K562 (cell line): ENCODE measurements at regions not wholly inside any gene's neighbourhood (a gene's known extent, or its start where the extent isn't known, plus 50 kb on each side); places are given as distances from the start of the nearest gene placed in this dataset.

ENCODE experiments used
- ATAC-seq: fragments of 200-7000 bp; cut with Tn5 transposase; 3 replicates; pipeline ENCODE4 v1.9.1; 2020; ENCODE audit warnings: moderate library complexity
- BruUV-seq: library from RNA; stranded (reverse); fragments of 400-500 nt; replicated peaks from 2 replicates; lab custom pipeline; 2021; lab: Mats Ljungman, UMichigan
- CTCF ChIA-PET: fragments of 300-600 bp; formaldehyde crosslinking; extraction: SDS; loops from one replicate; lab custom pipeline; 2021; ENCODE audit warnings: low intra/inter-chr PET ratio; lab: Yijun Ruan, JAX
- POLR2A ChIA-PET: fragments of 300-600, 350-650 bp; sonication (Branson Sonifier 250); formaldehyde crosslinking; extraction: SDS; loops from one replicate; lab custom pipeline; 2021; ENCODE audit warnings: antibody characterized with exemption, inconsistent platforms; lab: Yijun Ruan, JAX
- DNase-seq, 4 experiments: peaks; one replicate each; pipeline versions ENCODE4 v3.0.0 to v3.0.0-alpha.2; 2011 to 2018; ENCODE audit warnings: low spot score in 3 of 4, mixed read lengths in 3 of 4; ENCODE audit errors: extremely low read depth in 1 of 4
- FAIRE-seq: peaks from 2 replicates; lab custom pipeline; 2011; peaks lifted over from hg19 to GRCh38; lab: Jason Lieb, UNC
- H2AFZ ChIP-seq: 2 replicates; pipeline ENCODE4 v1.6.0; 2011; ENCODE audit warnings: low read depth, low read length, control low read depth, inconsistent platforms
- H3K27ac ChIP-seq: fragments of 200-600 bp; 3 replicates; pipeline ENCODE4 v1.8.0; 2011; ENCODE audit warnings: low read depth, mild to moderate bottlenecking, control low read depth, inconsistent platforms, low read length, moderate library complexity, mixed read lengths; ENCODE audit errors: extremely low read depth
- H3K27me3 ChIP-seq, 2 experiments: fragments of 300-600 bp in 1 of 2; 2 replicates in 1 of 2; 3 replicates in 1 of 2; pipeline versions ENCODE4 v1.6.0 to v1.8.0; 2011; ENCODE audit warnings: inconsistent platforms in 2 of 2, low read length in 2 of 2, mild to moderate bottlenecking in 1 of 2, mixed read lengths in 1 of 2, moderate library complexity in 1 of 2; ENCODE audit not compliant: control insufficient read depth in 2 of 2, insufficient read depth in 2 of 2
- H3K36me3 ChIP-seq: fragments of 300-600 bp; 3 replicates; pipeline ENCODE4 v1.8.0; 2011; ENCODE audit warnings: mild to moderate bottlenecking, low read length, inconsistent platforms; ENCODE audit not compliant: control insufficient read depth, insufficient read depth
- H3K4me1 ChIP-seq, 2 experiments: fragments of 200-600 bp in 1 of 2; replicated peaks in 1 of 2; 2 replicates in 1 of 2; 3 replicates in 1 of 2; pipeline versions ENCODE4 v1.5.1 to v1.8.0; 2011; ENCODE audit warnings: inconsistent platforms in 2 of 2, low read length in 2 of 2, mild to moderate bottlenecking in 1 of 2, mixed read lengths in 1 of 2, moderate library complexity in 1 of 2; ENCODE audit not compliant: control insufficient read depth in 2 of 2, insufficient read depth in 2 of 2
- H3K4me2 ChIP-seq: 2 replicates; pipeline ENCODE4 v1.6.1; 2011; ENCODE audit warnings: low read length, control low read depth, inconsistent platforms, mixed read lengths; ENCODE audit not compliant: insufficient read depth
- H3K4me3 ChIP-seq: fragments of 200-600 bp; sonication (generic), shearing (Covaris generic); 2 replicates; pipeline ENCODE4 v1.5.1; 2016; ENCODE audit warnings: control low read depth, inconsistent platforms
- H3K79me2 ChIP-seq: fragments of 200-600 bp; 3 replicates; pipeline ENCODE4 v1.8.0; 2011; ENCODE audit warnings: low read length, inconsistent platforms; ENCODE audit not compliant: control insufficient read depth, insufficient read depth
- H3K9ac ChIP-seq, 2 experiments: 2 replicates each; pipeline versions ENCODE4 v1.6.0 to v1.6.1; 2011; ENCODE audit warnings: low read depth in 2 of 2, low read length in 2 of 2, control low read depth in 1 of 2, inconsistent platforms in 1 of 2, mild to moderate bottlenecking in 1 of 2, mixed read lengths in 1 of 2; ENCODE audit not compliant: insufficient read depth in 1 of 2
- H3K9me1 ChIP-seq: one replicate; pipeline ENCODE4 v1.6.0; 2011; ENCODE audit warnings: inconsistent platforms, mild to moderate bottlenecking, low read length, moderate library complexity; ENCODE audit not compliant: control insufficient read depth, insufficient read depth
- H3K9me3 ChIP-seq: replicated peaks from 2 replicates; pipeline ENCODE4 v1.5.1; 2011; ENCODE audit warnings: low read depth, low read length, inconsistent platforms; ENCODE audit not compliant: control insufficient read depth, insufficient read depth
- H4K20me1 ChIP-seq: replicated peaks from 2 replicates; pipeline ENCODE4 v1.6.1; 2011; ENCODE audit warnings: low read length, inconsistent platforms, mixed read lengths; ENCODE audit not compliant: control insufficient read depth, insufficient read depth
- CBFA2T3 ChIP-seq: fragments of 450-650 bp; IDR thresholded peaks from 2 replicates; pipeline ENCODE4 v1.6.1; 2017
- HIVEP1 ChIP-seq: fragments of 250-450 bp; sonication (Bioruptor Pico); IDR thresholded peaks from 2 replicates; pipeline ENCODE4 v1.4.0; 2020; ENCODE audit warnings: mild to moderate bottlenecking
- HOXB6 ChIP-seq: fragments of 250-450 bp; sonication (Bioruptor Pico); IDR thresholded peaks from 2 replicates; pipeline ENCODE4 v1.5.1; 2022; ENCODE audit warnings: mild to moderate bottlenecking, borderline replicate concordance
- ID3 ChIP-seq, 2 experiments: fragments of 250-450 bp in 1 of 2; fragments of 450-650 bp in 1 of 2; sonication (Bioruptor Pico) in 1 of 2; IDR thresholded peaks; 2 replicates each; pipeline versions ENCODE4 v1.6.1 to v1.8.0; 2016 to 2021; ENCODE audit warnings: mild to moderate bottlenecking in 2 of 2, moderate library complexity in 2 of 2, missing compliant biosample characterization in 1 of 2, missing genetic modification characterization in 1 of 2
- KLF1 ChIP-seq: fragments of 450-650 bp; IDR thresholded peaks from 2 replicates; pipeline ENCODE4 v1.6.1; 2016; ENCODE audit warnings: missing genetic modification characterization, missing compliant biosample characterization
- MXI1 ChIP-seq: IDR thresholded peaks from 2 replicates; pipeline ENCODE4 v1.6.1; 2011; ENCODE audit warnings: low read depth, mild to moderate bottlenecking, improper control_type of control experiment, low read length
- NCOA4 ChIP-seq: fragments of 450-650 bp; IDR thresholded peaks from 2 replicates; pipeline ENCODE4 v1.6.1; 2018; ENCODE audit warnings: mild to moderate bottlenecking; ENCODE audit not compliant: partially characterized antibody
- POU5F1 ChIP-seq: fragments of 150-350 bp; IDR thresholded peaks from 2 replicates; pipeline ENCODE4 v1.6.1; 2014; ENCODE audit warnings: borderline replicate concordance, low read length, low read depth, mild to moderate bottlenecking; ENCODE audit not compliant: partially characterized antibody
- RAD51 ChIP-seq: fragments of 450-650 bp; IDR thresholded peaks from 2 replicates; pipeline ENCODE4 v1.7.1; 2016; ENCODE audit warnings: low read depth, mild to moderate bottlenecking, borderline replicate concordance
- SRSF9 ChIP-seq: fragments of 200-400 bp; formaldehyde crosslinking; IDR thresholded peaks from 2 replicates; pipeline ENCODE4 v1.6.1; 2017; ENCODE audit warnings: low read depth, low read length, borderline replicate concordance
- TSC22D4 ChIP-seq: fragments of 450-650 bp; IDR thresholded peaks from 2 replicates; pipeline ENCODE4 v1.6.1; 2016; ENCODE audit warnings: missing genetic modification characterization, missing biosample characterization, control low read depth
- ZNF124 ChIP-seq: sonication (generic); formaldehyde crosslinking; IDR thresholded peaks from 2 replicates; pipeline ENCODE4 v1.8.1; 2022; ENCODE audit warnings: missing genetic modification reagents
- ZNF140 ChIP-seq: fragments of 250-450 bp; sonication (Bioruptor Pico); IDR thresholded peaks from 2 replicates; pipeline ENCODE4 v1.8.0; 2021; ENCODE audit warnings: moderate library complexity, mild to moderate bottlenecking, inconsistent platforms
- ZNF197 ChIP-seq: fragments of 200-800 bp; sonication (Bioruptor generic); IDR thresholded peaks from 2 replicates; pipeline ENCODE4 v1.6.1; 2016; ENCODE audit warnings: low read depth, missing genetic modification characterization, missing compliant biosample characterization
- ZNF354B ChIP-seq: fragments of 250-450 bp; sonication (Bioruptor Pico); IDR thresholded peaks from 2 replicates; pipeline ENCODE4 v1.4.0; 2020
- ZNF445 ChIP-seq: fragments of 250-450 bp; sonication (Bioruptor Pico); IDR thresholded peaks from 2 replicates; pipeline ENCODE4 v1.4.0; 2020; ENCODE audit warnings: low read depth, mild to moderate bottlenecking, moderate library complexity
- WGBS: fragments of 100-300 bp; shearing (Covaris generic); methylation state at CpG from one replicate; pipeline ENCODE4 v1.1.6; 2016; ENCODE audit warnings: low coverage, mixed read lengths; ENCODE audit not compliant: insufficient coverage; ENCODE audit errors: missing lambda C conversion rate; 5-methylcytosine and 5-hydroxymethylcytosine counted together
- in situ Hi-C: fragments of 300-500 bp; cut with MboI; formaldehyde crosslinking; loops from 4 replicates; pipeline ENCODE4 v1.15.0; 2018; ENCODE audit warnings: inconsistent platforms, mixed read lengths
- intact Hi-C: fragments of 100-400 bp; cut with micrococcal nuclease; formaldehyde crosslinking; loops from 2 replicates; pipeline ENCODE4 v1.14.2; 2022
- TF ChIP-seq, protein P1 (sequence below): fragments of 250-450 bp; sonication (Bioruptor Pico); IDR thresholded peaks from 2 replicates; pipeline ENCODE4 v1.5.0; 2020; ENCODE audit warnings: mild to moderate bottlenecking
- TF ChIP-seq, protein P2 (sequence below), 2 experiments: fragments of 450-650 bp in 1 of 2; sonication (generic) in 1 of 2; formaldehyde crosslinking; conservative IDR thresholded peaks; 2 replicates each; pipeline versions ENCODE4 v1.4.0 to v1.8.1; 2020 to 2022; ENCODE audit warnings: mild to moderate bottlenecking in 1 of 2, missing genetic modification reagents in 1 of 2

GRCh38 chr14:54106661-54107377 lies 150.2 kb upstream of the BMP4 start (continued):
- TF ChIP-seq ID3 (CRISPR knock-in tag; IDR thresholded peaks at IDR 0.05): no peak
- no peak for TF ChIP-seq ID3 (tag; IDR thresholded peaks at IDR 0.05)
- TF ChIP-seq ZNF140 (CRISPR knock-in tag): no peak
- TF ChIP-seq CBFA2T3: no peak

DNA sequence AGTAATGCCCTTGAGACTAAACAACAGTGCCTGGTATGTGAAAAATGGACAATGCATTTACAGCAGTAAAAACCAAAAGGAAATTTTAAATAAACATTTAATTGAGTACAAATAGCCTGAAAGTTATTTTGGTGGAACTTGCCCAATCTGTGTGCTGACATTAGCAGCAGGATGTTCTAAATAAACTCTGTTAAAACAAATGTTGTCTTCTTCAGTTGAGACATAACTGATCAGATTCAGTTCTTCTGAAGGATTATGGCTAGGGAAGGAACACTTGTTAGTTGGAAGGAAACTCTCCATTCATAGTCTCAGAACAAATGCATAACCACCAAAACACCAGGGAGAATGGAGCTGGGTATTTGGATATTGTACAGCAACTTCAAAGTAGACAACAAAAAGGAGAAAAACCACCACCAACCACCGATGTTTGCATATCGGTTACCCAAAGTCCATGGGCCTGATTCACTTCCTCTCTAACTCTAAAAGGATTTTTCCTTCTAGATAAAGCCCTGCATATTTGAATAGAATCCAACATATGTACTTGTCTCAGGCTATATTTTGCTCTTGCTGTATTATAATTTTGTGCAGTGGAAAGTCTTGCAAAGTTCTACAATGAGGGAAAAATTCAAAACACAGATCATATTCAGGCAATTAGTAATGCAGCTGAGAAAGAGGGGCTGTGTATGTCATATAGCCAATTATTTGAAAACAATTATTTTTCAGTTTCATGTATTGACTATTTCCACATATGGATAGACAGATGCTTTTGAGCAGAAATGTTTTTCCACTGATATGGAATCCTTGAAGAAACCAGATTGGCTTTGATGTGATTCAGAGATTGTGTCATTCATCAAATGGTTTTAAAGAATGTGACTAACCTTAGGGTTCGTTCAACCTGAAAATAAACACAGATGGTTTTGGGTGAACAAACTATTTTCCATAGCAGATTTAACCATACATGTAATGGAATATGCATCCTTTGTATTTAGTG lies 152.2 kb upstream of the BMP4 start:
- ATAC-seq: no peak
- POLR2A ChIA-PET: no interaction called here
- no peak for FAIRE-seq
- no TSS peak for BruUV-seq
- Histone ChIP-seq H4K20me1 (no peaks in the 10 kb centered on the region), H3K36me3 (no peaks in the 10 kb centered on the region), H3K79me2 (no peaks in the 10 kb centered on the region), H3K9me1 (no peaks in the 10 kb centered on the region), H3K9ac (no peak overlapping the region), H3K4me3 (no peak overlapping the region), H3K4me2 (no peak overlapping the region), H3K4me1 (no peaks in the 10 kb centered on the region), H2AFZ (no peak overlapping the region), H3K27me3 (no peaks in the 10 kb centered on the region), H3K27ac (no peak overlapping the region), H3K9me3 (no peaks in the 10 kb centered on the region)
- intact Hi-C loops (no loop called here), in situ Hi-C loops (no loop called here)
- WGBS: 0% methylated on average over 3 of the region's 3 CpGs
- DNase-seq: no peak
- CTCF ChIA-PET: no interaction called here
- no peak for TF ChIP-seq ZNF354B (CRISPR knock-in tag)
- no peak for TF ChIP-seq ZNF445 (CRISPR knock-in tag)
- TF ChIP-seq TSC22D4: no peak
- TF ChIP-seq HOXB6: no peak
- TF ChIP-seq, protein P1, sequence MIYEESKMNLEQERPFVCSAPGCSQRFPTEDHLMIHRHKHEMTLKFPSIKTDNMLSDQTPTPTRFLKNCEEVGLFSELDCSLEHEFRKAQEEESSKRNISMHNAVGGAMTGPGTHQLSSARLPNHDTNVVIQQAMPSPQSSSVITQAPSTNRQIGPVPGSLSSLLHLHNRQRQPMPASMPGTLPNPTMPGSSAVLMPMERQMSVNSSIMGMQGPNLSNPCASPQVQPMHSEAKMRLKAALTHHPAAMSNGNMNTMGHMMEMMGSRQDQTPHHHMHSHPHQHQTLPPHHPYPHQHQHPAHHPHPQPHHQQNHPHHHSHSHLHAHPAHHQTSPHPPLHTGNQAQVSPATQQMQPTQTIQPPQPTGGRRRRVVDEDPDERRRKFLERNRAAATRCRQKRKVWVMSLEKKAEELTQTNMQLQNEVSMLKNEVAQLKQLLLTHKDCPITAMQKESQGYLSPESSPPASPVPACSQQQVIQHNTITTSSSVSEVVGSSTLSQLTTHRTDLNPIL (CRISPR knock-in tag): no peak
- no peak for TF ChIP-seq ZNF197 (CRISPR knock-in tag)
- TF ChIP-seq HIVEP1: no peak
- TF ChIP-seq NCOA4: no peak
- TF ChIP-seq ZNF124: no peak
- no peak for TF ChIP-seq KLF1 (tag)
- no peak for TF ChIP-seq SRSF9
- no peak for TF ChIP-seq POU5F1
- no peak for TF ChIP-seq MXI1
- no peak for TF ChIP-seq RAD51
- TF ChIP-seq, protein P2, sequence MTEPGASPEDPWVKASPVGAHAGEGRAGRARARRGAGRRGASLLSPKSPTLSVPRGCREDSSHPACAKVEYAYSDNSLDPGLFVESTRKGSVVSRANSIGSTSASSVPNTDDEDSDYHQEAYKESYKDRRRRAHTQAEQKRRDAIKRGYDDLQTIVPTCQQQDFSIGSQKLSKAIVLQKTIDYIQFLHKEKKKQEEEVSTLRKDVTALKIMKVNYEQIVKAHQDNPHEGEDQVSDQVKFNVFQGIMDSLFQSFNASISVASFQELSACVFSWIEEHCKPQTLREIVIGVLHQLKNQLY (CRISPR knock-in tag; conservative IDR thresholded peaks at IDR 0.05): no peak
